Muscle of arm (tissue), 1 donor: ENCODE measurements at regions not wholly inside any gene's neighbourhood (a gene's known extent, or its start where the extent isn't known, plus 50 kb on each side); places are given as distances from the start of the nearest gene placed in this dataset.
"Not testable (repeated sequence)": the region's sequence is repeated elsewhere in the genome, so short reads cannot be mapped to it uniquely, and the experiment has no call there.

Experiments used
- DNase-seq: peaks from one replicate; pipeline ENCODE4 v3.0.0-alpha.2; 2013

GRCh38 chr5:152178350-152178699 is 226.8 kb downstream of the NMUR2 start:
- DNase-seq = no peak

GRCh38 chr5:152177626-152178349 is 227.3 kb downstream of the NMUR2 start:
- no peak for DNase-seq

- DNase-seq = no peak
These were observed 233.2 kb downstream of the NMUR2 start for GRCh38 chr5:152171888-152172287.

- no peak for DNase-seq
These were observed 234.7 kb downstream of the NMUR2 start for GRCh38 chr5:152170350-152170749.

- DNase-seq = no peak
These were observed 240.2 kb upstream of the GLRA1 start for GRCh38 chr5:152164860-152165259.

GRCh38 chr5:152159894-152160293 is 235.2 kb upstream of the GLRA1 start:
- DNase-seq = not testable (repeated sequence)

GRCh38 chr5:152154452-152154851 is 229.8 kb upstream of the GLRA1 start:
- DNase-seq = not testable (repeated sequence)

- no peak for DNase-seq
These were observed 227.3 kb upstream of the GLRA1 start for GRCh38 chr5:152151940-152152339.

GRCh38 chr5:152151113-152151512 is 226.5 kb upstream of the GLRA1 start:
- DNase-seq = no peak

- no peak for DNase-seq
These were observed 222.6 kb upstream of the GLRA1 start for GRCh38 chr5:152147286-152147685.

- no peak for DNase-seq
These were observed 221.9 kb upstream of the GLRA1 start for GRCh38 chr5:152146566-152146965.

GRCh38 chr5:152144556-152144955 is 219.9 kb upstream of the GLRA1 start:
- DNase-seq = no peak

GRCh38 chr5:152144030-152144429 is 219.4 kb upstream of the GLRA1 start:
- no peak for DNase-seq

- DNase-seq = peak; percentile 58
These were observed 218.3 kb upstream of the GLRA1 start for GRCh38 chr5:152142840-152143469.

GRCh38 chr5:152140347-152140746 is 215.7 kb upstream of the GLRA1 start:
- DNase-seq = no peak

GRCh38 chr5:152137063-152137462 is 212.4 kb upstream of the GLRA1 start:
- no peak for DNase-seq

GRCh38 chr5:152136321-152136720 is 211.7 kb upstream of the GLRA1 start:
- DNase-seq = no peak

GRCh38 chr5:152135827-152136226 is 211.2 kb upstream of the GLRA1 start:
- no peak for DNase-seq

GRCh38 chr5:152125661-152126205 is 201.1 kb upstream of the GLRA1 start:
- DNase-seq = no peak

- DNase-seq = no peak
These were observed 199.9 kb upstream of the GLRA1 start for GRCh38 chr5:152124409-152125041.

GRCh38 chr5:152118676-152119470 is 194.2 kb upstream of the GLRA1 start:
- DNase-seq = peak; percentile 13

GRCh38 chr5:152116934-152117333 is 192.3 kb upstream of the GLRA1 start:
- no peak for DNase-seq
